G401.6 (cell line): ENCODE measurements at regions not wholly inside any gene's neighbourhood (a gene's known extent, or its start where the extent isn't known, plus 50 kb on each side); places are given as distances from the start of the nearest gene placed in this dataset.

Experiments used
- FAIRE-seq: peaks from 2 replicates; lab custom pipeline; 2012; peaks lifted over from hg19 to GRCh38; lab: Jason Lieb, UNC

DNA sequence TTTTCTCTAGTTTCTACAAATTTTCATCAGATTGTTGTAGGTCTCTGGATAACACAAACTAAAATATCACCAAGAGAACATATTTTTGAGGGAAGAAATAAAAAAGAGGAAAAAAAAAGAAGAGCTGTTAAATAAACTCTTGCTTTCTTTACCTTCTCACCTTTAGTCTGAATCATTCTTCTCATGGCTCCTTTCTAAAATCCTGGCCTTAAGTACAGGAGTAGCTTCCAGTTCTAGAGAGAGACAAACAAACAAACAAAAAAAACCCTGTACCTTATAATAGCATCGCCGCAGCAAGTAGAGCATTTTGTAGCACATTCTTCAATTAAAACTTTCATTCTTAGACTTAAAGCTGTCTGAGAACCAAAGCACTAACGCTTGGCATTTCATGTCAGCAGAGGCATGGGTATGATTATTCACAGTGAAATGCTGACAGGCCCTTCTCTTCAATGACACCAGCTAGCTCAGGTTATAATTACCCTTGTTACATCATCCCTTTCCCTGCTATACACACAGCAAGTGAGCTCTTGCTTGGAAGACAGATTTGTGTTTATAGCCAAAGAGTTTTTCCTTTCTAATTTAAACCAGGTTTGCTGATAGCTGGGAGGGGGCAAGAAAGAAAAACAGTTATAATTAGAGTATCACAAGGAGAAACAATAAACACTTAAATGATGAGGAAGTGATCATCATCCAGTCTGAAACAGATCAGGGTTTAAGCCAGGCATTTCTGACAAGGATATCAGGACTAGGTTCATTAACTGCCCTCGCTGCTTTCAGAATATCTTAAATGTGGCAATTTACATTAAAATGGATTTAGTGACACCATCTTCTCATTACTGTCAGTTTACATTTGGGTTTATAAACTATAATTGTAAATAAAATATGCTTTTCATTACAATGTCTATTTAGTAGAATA, 510.9 kb upstream of the ZNF608 start:
- no peak for FAIRE-seq

DNA sequence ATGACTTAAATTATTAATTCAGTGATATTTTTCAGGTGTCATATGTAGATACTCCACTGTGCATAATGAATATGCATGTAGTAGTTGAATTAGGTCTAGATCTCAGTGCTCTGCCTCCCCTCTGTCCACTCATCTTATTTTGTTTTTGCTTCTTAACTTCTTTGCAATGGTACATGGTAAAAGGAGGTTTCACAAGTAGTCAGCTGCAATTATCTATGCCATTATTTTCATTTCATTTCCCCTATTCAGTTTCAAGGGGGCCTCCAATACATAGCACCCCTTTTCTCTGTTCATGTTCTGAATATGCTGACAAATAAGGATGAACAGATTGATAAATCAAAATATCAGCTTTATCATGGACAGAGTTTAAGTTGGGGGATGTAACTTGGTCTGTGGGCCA, 511.6 kb upstream of the ZNF608 start:
- FAIRE-seq, result no peak

DNA sequence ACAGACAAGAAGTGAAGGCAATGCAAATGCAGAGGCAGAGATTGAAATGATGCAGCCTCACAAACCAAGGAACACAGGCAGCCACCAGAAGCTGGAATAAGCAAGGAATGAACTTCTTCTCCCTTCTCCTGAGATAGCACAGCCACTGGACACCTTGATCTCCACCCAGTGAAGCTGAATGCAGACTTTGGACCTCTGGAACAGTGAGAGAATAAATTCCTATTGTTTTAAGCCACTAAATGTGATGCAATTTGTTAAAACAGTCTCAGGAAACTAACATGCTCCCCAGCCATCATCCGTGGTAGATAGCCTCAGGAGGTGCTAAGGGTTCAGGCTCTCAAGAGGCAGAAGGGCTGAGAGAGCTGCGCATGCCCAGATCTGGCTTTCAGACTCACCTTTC, 512.2 kb upstream of the ZNF608 start:
- FAIRE-seq, result no peak

DNA sequence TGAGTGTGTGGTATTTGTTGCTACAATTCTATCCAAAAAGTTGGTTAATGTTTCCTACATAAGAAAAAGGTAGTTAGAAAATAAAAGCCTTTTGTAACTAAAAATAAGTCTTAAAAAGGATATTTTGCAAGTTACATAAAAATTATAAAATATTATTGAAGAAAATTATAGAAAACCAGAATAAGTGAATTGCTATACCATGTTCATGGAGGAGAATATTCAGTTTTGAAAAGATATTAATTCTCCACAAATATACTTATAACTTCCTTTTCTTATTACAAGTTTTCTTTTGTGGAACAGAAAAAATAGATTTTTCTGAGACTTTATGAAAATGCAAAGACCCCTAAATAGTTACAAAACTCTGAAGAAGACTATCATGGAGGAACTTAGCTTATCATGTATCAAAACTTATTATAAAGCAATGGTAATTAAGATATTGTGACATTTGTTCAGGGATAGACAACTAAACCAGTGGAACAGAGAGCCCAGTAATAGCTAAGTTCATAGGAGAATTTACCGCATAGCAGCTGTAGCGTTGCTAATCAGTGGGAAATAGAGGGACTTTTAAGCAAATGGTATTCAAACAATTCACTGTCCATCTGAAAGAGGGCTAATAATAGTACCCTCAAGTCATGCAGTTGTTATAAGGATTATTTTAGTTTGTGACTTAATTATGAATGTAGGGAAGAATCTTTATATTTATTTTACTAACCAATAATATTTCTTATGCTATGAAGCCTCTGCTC, 515.2 kb upstream of the ZNF608 start:
- FAIRE-seq, result no peak

DNA sequence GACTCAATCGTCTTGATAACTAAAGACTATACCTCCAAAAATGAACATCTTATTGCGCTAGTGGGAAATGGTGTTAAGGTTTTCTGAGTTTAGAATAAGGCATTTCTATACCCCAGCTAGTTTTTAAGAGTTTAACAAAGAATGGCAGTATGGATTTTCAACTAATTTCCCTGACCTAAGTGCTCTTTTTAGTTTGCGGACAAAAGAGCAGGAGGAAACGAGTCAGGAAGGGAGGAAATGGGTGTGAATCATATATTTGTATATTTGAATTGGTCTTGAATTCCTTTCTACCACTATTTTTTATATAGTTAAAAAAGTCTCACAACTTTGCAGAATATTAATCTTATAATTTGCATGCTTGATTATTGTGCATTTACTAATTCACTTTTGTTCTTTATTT, 516.3 kb upstream of the ZNF608 start:
- no peak for FAIRE-seq

DNA sequence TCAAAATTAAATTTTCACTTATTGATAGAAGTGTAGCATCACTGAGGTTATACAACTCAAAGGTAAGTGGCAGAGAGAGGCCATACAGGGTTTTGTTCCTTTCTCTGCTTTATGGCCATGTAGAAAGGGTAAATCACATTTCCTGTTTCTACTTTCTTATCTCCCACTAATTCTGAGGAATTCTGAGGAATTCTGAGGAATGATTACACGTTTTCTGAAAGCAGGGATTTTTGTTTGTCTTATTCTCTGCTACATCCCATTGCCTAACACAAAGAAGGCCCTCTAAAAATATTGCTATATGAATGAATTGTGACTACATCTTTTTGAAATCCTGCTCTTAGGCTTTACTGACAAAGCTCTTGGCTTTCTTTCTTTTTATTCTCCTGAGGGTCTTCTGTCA, 516.9 kb upstream of the ZNF608 start:
- no peak for FAIRE-seq

DNA sequence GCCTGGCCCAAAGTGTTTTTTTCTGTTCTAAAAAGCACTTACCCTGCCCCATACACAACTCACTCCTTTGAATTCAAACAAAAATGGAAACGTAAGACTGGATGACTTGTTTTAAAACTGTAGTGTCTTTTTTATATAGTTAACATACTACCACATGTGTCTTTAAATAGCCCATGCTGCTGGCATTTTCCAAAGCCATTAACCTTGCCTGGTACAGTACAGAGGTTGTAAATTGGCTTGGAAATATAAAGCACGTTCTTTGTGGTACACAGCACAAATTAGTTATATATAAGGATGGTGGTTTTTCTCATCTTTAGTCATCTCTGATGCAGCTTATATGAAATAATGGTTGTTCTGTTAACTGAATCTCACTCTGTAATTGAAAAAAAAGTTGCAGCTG, 519.7 kb upstream of the ZNF608 start:
- FAIRE-seq, result no peak

DNA sequence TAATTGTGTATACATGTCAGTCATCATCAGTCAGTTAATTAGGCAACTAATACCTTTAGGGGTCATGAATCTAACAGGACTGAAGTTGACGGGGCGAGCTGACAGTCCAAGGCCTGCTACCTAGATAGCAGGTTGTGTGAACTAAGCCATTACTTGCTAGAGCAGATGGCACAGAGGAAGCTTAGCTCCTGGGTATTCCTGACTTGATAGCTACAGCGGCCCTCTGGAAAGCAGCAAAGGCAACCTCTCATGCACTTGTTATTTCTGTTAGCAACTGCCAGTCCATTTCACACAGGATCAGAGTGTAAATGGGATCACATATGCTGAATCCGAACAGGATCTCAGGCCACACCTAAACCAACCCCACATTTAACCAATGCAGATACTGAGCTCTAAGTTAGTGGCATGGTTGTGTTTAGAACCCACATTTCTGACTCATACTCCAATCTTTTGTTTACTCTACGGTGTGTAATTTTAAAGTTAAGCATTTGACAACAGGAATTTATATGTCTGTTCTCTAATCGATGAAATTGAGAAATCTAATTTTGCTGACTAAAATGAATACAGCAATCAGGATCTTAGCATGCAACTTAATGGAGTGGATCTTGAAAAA, 521.3 kb upstream of the ZNF608 start:
- no peak for FAIRE-seq

DNA sequence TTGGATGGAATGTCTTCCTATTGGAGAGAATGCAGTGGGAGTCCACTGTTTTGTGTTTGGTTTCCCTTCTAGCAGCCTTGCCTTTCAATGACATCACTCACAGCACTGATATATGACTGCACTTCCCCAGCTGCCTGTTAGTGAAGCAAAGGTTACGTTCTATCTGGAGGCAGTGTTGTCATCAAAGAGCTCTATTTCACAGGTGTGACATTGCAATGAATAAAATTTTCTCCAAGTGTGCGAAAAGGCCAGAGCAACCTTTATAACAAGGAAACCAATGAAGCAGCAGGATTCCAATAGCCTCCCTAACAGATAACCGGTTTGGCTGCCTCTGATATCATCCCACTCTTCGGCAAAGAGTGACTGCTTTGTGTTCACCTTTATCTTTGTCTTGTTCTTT, 523.5 kb upstream of the ZNF608 start:
- FAIRE-seq, result no peak

DNA sequence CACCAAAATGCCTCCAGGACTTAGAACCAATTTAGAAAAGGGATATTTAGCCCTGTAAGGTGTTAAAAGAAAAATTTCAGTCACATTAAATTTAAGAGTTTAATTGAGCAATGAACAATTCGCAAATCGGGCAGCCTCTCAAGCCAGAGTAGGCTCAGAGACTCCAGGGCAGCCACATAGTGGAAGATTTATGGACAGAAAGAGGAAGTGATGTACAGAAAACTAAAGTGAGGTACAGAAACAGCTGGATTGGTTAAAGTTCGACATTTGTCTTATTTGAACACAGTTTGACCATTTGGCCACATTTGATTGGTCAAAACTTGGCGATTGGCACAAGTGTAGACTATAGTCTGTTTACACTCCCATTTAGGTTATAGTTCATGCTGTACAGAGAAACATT, 525.9 kb upstream of the ZNF608 start:
- no peak for FAIRE-seq

DNA sequence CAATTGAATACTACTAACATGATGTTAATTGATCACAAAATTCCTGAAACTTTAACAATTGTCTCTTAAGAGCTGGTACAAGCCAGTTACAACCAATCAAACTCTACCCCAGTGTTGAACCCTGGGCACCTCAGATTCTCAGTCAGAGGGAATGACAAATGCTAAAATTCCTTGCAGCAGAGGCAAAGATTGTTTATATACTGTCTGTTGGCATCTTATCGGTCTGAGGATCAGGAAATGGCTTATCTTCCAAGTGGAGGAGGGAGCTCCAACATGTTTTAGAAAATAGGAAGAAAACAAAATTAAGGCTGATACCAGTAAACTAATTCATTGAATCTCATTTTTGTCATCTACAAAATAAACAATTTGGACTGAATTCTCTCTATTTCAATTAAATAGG, 527.8 kb upstream of the ZNF608 start:
- no peak for FAIRE-seq

DNA sequence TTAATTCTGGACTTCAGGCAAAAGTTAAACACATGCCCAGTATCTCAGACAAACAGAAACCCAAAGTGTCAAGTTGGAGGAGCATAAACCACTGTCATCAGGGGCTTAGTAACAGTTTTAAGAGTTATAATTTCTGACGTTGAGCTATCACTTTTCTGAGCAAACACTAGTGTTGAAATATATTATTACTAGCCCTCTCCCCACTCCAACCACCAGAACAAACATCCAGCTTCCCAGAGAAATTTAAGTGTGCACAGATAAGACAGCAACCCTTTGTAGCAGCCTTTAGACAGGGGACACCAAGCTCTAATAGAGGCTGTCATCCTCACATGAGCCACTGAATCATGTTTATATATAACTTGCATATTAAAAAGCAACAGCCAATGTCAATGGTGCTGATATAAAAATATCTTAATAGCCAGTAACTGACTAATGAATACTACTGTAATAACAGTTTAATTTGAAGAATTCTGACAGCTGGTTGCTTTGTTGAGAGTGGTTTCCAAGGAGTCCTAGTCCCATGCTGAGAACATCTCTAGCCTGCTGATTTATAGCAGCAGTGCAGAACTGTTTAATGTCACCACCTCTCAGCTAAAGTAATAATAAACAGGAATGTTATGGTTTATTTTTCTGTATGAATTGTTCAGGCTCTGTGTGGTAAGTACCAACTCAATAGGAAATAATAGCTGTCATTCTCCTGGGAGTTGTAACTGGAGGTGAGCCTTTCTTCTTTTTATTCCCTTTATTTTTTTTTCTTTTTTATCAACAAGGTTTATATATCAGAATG, 528.7 kb upstream of the ZNF608 start:
- no peak for FAIRE-seq

DNA sequence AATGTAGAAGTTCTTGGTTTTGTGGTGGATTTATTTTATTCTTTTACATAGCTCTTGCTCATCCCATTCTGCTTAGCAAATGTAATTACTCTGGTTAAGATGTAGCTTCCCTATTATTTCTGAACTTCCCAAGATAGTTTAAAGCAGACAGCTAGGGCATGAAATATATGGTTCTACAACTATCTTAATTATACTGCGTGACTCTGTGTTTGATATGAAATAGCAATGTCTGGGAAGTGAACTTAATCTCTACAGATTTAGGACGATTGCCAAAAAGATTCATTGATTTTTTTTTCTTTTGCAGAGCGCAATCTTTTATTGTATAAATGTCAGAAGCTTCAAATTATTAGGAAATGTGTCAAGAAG, 529.3 kb upstream of the ZNF608 start:
- FAIRE-seq, result no peak

DNA sequence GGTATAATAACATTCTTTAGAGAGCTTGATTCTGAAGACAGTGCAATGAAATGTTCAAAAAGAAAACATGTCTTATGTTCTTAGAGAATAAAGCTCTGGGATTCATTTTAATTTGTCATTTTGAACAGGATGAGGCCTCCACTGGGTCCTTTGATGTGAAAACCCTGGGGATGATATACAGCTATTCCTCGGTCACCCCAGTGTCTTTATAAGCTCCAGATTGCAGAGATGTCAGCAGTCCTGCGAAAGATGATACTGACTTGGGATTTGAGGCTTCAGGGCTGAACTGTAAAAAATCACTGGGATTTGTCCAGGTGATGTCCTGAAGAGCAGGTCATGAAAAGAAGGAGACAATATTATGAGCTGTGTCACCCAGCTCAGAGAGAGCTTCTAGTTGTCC, 529.7 kb upstream of the ZNF608 start:
- FAIRE-seq, result no peak

DNA sequence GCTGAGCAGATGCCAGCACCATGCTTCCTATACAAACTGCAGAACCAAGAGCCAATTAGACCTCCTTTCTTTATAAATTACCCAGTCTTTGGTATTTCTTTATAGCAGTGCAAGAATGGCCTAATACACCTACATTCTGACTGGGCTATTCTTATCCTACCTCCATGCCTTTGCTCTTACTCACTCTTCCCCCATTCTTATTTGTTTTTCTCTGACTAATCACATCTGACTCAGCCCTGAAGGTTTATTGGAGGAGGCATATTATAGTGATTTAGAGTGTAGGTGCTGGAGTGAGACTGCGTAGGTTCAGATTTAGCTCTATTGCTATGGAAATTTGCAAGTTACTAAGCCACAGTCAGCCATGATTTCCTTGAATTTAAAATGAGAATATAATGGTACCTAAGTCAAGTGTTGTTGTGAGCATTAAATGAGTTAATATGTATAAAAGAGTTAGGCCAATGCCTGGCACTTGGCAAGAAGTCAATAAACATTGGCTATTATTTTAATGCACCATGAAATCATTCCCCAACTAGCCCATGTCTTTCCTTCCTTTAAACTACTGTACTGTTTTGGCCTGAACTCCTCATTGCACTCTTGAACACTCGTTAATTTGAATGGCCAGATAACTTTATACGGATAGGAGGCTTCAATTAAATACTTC, 531.2 kb upstream of the ZNF608 start:
- no peak for FAIRE-seq

DNA sequence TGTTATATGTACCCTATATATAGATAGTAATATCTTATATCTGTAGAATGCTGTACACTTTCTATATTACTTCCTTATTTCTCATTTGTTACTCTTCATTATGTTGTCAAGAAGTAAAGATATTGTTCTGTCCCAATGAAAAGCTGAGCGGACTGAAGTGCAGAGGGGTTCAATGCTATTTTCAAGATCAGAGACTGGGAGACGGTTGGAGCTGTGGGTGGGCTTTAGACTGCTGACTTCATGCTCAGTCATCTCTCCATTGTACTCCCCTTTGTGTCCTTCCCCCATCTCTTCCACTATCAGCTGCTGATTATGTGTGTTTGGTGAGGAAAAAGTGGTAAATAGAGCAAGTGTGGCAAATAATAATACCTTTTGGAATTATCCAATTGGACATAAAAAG, 532.3 kb upstream of the ZNF608 start:
- no peak for FAIRE-seq

DNA sequence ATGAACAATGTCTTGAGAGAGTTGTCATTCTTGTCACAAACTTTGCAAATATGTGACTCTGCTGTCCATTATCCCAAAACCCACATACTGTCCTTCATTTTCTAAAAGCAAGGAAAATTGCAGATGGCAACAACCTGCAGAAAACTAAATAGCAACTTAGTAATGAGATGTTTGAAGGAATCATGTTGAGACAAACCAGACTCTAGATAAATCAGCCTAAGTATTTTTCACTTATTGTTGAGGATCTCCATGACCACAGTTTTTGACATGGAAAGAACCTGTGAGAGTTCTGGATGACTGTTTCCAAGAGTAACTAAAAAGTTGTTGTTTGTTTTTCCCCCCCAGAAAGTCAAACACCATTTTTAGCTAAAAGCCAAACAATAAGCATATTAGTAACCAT, 535.2 kb upstream of the ZNF608 start:
- FAIRE-seq, result no peak

DNA sequence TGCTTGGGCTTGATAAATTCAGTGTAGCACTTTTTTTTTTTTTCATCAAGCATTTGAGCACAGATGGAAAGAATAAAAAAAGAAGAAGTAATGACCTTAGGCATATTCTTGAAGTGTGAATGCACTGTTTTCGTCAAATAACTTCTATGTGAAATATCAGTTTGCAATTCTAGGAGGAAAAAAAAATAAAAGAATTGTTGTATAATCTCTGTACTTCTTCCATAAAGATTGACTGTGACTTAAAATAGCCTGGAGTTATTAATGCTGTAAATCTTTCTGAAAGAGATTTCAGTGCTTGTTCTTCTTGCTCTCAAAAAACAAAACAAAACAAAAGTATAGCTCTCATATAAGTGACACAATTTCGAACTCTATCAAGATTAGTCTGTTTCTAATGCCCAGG, 536.9 kb upstream of the ZNF608 start:
- no peak for FAIRE-seq

DNA sequence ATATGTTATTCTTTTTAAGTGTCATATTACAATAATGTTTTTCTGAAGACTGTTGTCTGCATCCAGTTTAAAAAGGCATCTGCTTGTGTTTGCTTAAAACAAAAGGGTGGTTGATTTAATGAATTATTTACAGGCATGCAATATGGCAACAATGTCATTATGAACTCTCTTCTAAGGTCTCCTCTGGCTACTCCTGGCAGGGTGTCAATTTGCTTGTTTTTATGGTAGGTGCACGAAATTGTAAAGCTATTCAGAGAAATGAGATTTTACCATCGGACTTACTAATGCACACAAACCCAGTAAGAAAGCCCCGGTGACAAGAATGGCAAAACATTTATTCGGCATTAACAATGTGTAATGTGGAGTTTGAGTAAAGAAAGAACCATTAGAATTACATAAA, 539.8 kb upstream of the ZNF608 start:
- FAIRE-seq, result no peak

DNA sequence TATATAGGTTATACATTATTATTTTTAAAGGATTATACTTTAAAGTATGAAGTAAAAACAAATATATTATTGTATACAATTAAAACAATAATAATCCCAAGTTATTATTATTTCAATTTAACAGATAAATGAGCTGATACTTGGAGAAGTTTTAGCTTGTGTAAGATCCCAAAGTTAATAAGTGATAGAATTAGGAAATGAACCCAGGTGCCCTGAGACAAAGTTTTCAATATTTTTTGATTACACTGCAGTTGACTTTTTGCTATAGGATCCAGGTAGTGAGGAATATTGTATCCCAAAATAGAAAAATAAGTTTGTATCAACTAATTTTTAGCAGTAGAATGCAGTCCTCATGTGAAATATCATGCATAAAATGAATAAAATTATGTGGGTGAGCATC, 543.2 kb upstream of the ZNF608 start:
- FAIRE-seq, result peak; percentile 77

DNA sequence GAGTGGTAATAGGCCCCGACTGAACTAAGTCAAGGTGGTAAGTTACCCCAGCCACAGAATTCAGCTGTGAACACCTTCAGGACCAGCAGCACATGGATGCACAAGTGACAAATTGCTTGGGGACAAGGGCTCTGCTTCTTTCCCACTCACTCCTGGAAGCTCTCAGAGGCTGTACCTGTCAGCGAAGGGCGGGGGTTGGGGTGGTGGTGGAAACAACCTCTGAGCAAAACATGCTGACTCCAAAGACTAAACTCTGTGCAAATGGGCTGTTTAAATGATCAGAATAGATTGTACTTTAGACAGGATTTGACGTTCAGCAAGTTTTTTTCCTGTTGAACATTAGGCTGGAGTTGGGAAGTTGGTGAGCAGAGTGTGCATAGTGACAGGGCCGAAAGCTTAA, 544.5 kb upstream of the ZNF608 start:
- no peak for FAIRE-seq

DNA sequence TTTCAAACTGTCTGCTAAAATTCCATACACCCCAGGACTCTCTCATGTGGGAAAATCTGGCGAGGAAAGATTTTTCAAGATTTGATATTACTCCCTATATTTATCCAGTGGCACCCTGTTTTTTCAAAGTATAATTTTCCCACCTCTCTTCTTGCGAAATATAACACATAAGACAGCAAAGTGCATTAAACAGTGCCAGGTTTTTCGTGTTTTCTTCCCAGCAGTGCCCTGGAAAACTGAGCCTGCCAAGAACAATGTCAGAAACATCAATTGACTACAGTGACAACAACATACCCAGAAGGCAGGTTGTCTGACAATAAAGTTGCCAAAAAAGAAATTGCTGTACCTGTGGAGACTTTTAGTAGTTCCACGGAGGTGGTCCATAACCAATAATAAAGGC, 545.0 kb upstream of the ZNF608 start:
- no peak for FAIRE-seq
